CD4-positive, alpha-beta T cell treated with Interleukin-17A for 4 hours (primary cell): ENCODE measurements at regions not wholly inside any gene's neighbourhood (a gene's known extent, or its start where the extent isn't known, plus 50 kb on each side); places are given as distances from the start of the nearest gene placed in this dataset.
A peak's percentile ranks its signal among the peaks of the same experiment; 100 is the strongest.

Experiments
- DNase-seq: peaks from one replicate; pipeline ENCODE4 v3.0.0-alpha.2; 2020; ENCODE audit warnings: mixed read lengths

GRCh38 chr15:98484914-98485313, 163.4 kb upstream of the IGF1R start:
- no peak for DNase-seq

- DNase-seq, result no peak
These were observed 162.9 kb upstream of the IGF1R start for GRCh38 chr15:98485451-98485850.

- no peak for DNase-seq
These were observed 154.3 kb upstream of the IGF1R start for GRCh38 chr15:98493966-98494511.

GRCh38 chr15:98501192-98501591, 147.1 kb upstream of the IGF1R start:
- no peak for DNase-seq

DNA sequence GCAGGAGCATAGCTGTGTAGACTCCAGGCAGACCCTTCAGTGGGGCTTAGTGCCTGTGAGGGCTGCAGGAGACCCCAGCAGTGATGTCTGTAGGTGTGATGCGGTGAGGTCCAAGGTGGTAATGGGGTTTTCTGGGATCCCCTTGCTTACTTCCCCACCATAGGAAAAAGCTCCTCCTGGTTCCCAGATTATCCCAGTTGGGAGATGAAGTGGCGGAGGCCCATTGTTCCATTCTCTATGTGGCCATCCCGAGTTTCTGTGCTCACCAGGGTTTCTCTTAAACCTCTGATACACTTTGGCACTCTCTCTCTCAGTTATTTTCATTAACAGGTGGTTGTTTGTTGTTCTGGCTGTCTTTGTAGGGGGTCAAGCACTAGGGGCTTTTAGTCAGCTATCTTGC, 146.7 kb upstream of the IGF1R start:
- no peak for DNase-seq

GRCh38 chr15:98503970-98504369, 144.4 kb upstream of the IGF1R start:
- DNase-seq, result no peak

DNA sequence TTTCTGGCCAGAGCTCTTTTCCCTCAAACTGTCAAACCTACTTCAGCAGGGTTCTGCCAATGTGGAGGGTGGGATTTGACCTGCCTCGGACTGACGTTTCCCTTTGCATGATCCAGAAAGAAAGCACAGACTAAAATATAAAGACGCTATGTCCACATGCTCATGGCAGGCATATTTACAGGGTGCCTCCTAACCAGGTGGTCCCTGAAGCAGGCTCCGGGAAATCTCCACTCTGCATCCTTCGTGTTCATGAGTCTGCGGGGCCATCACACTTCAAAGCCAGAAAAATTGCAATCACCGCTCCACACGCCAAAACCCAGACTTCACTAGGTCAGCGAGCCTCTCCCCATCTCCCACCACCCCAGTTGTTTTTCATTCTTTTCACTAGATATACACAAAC, 143.3 kb upstream of the IGF1R start:
- DNase-seq, result no peak

DNA sequence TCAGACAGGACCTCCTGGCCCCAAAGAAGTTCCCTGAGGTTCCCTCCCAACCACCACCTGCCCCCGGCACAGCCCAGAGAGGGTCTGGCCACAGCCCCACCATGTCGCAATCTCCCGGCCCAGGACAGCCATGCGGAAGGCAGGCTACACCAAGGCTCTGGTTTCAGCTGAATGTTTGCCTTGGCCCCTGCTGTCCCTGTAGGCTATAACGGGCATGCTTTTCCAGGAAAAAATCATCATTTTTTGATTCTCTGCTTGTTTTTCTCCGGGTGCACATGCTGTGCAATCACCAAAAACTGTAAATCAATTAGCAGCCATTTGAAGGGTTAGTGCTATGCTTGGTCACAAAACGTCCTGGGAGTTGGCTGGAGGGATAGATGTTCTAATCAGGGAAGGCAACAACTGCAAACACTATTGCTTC, 142.7 kb upstream of the IGF1R start:
- no peak for DNase-seq

- DNase-seq, result no peak
These were observed 142.2 kb upstream of the IGF1R start for GRCh38 chr15:98506172-98506571.

- DNase-seq, result no peak
These were observed 141.6 kb upstream of the IGF1R start for GRCh38 chr15:98506711-98507110.

GRCh38 chr15:98513428-98513986, 134.8 kb upstream of the IGF1R start:
- DNase-seq, result no peak

- DNase-seq, result no peak
These were observed 134.2 kb upstream of the IGF1R start for GRCh38 chr15:98514034-98514622.

DNA sequence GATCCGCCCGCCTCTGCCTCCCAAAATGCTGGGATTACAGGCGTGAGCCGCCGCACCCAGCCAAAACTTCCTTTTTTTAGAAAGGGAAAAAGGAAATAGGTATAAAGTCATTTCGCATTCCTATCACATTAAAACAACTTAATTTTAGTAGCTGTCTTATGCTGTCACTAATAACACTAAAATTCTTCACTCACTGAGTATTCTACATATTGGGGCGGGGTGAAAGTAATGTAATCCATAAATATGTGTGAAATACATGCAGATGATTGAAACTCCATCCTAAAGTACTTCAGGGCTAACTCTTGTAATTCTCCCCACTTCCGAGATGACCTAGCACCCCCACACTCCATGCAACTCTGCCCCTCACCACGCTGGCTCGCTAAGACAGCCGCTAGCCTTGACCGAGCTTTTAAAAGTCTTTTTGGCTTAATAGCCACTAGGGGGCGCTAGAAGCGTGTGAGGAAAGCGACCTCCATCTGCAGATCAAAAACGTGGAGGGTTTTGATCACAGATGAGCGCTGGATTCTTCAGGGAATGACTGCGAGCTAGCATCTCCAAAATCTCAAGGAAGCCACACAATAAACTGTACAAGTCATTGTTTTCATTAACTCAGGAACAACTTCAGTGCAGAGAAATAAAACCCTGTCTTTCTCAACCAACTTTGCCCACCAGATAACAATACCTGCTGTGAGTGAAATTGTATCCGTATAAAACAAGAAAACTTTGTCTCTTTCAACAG, 129.3 kb upstream of the IGF1R start:
- peak; percentile 66 for DNase-seq

- DNase-seq, result no peak
These were observed 128.4 kb upstream of the IGF1R start for GRCh38 chr15:98519767-98520550.

DNA sequence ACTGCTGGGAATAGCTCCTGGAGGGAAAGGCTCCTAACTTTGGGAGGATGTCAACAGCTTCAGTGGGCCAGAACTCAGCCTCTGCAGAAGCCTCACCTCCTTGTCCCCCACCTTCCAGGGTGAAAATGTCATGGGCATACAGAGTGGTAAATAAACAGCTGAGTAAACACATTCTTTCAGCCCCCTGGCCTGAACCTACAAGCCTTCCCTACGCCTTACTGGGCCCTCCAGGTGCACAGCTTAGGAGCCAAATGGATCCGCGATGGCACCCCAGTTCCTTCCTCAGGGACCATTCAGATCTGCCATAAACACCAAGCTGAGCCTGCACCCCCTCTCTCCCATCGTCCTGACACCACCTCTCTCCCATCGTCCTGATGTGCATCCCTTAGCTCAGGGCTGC, 126.2 kb upstream of the IGF1R start:
- DNase-seq, result no peak

DNA sequence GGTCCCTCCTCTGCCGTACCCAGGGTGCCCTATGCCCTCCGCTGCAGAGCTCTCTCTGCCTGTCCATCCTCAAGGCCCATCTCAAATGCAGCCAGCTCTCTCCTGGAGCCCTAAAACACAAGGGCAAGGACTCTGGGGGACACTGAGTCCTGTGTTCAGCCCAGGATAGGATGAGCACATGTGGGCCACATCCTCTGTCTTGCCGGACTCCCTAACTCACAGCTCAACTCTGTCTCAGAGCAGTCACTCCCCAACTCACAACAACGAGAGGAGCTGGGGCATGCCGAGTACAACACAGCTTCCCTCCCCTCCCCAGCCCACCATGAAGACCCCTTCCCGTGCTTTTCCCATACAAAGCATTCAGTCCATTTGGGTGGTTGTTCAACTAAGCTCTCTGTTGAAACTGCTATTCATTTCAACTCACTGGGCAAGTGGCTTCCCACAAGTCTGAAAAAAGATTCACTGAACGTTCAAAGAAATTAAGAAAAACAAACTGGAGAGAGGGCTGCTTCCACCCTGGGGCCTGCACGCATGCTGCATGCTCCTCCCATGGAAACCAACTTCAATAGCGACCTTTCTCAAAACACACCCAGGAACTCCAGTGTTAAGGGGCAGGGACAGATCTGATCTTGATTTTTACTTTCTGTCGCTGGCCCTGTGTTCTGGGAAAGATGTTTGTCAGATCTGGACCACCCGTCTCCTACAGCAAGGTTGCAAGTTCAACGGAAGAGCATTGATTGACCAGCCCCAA, 124.3 kb upstream of the IGF1R start:
- DNase-seq, result no peak

- no peak for DNase-seq
These were observed 123.3 kb upstream of the IGF1R start for GRCh38 chr15:98524838-98525660.

GRCh38 chr15:98525661-98526001, 122.7 kb upstream of the IGF1R start:
- no peak for DNase-seq

DNA sequence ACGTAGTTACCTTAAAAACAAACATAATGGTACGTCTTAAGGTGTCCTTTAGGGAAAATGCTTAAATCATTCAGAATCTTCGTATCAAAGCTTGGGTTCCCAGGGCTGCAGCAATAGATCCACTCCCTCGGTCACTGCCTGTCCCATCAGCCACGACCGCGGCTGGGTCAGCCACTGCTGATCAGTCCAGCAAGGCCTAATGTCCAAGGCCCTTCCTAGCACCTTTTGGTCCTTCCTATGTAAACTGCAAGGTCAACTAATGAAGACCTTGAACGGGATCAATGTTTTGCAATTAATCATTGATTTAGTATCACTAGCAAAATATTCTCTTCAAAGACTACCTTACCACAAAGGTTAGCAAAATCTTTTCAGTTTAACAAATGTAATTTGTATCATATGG, 122.2 kb upstream of the IGF1R start:
- DNase-seq, result no peak

DNA sequence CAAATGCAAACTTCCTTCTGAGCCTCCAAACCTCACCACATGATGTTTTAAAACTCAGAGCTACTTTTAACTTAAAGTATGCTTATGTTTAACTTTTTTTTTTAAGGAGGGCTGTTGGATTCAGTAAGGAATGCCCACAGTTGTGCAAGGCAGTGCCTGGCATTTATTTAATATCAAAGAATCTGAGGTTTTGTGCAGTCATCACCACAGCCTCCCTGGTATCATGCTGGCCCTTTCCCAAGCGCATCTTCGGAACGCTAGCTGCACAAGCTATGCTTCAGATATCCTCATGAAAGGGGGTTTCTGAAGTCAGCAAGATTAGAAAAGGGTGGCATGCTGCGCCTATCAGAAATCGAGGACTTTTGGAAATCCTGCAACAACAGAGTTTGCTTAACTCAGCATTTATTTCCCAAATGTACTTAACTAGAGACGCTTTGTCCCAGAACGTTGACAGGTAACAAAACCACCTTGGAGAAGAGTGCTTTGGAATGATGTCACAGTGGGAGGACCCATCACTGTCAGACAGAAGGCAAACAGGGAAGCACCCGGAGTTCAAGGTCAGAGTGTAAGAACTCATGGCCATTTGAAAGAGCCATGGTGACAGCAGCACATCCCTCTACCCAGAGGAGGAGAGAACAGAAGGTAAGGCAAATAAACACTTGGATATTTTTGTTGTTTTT, 120.2 kb upstream of the IGF1R start:
- no peak for DNase-seq
